ENCODE measurements at regions not wholly inside any gene's neighbourhood (a gene's known extent, or its start where the extent isn't known, plus 50 kb on each side); places are given as distances from the start of the nearest gene placed in this dataset.

DNA sequence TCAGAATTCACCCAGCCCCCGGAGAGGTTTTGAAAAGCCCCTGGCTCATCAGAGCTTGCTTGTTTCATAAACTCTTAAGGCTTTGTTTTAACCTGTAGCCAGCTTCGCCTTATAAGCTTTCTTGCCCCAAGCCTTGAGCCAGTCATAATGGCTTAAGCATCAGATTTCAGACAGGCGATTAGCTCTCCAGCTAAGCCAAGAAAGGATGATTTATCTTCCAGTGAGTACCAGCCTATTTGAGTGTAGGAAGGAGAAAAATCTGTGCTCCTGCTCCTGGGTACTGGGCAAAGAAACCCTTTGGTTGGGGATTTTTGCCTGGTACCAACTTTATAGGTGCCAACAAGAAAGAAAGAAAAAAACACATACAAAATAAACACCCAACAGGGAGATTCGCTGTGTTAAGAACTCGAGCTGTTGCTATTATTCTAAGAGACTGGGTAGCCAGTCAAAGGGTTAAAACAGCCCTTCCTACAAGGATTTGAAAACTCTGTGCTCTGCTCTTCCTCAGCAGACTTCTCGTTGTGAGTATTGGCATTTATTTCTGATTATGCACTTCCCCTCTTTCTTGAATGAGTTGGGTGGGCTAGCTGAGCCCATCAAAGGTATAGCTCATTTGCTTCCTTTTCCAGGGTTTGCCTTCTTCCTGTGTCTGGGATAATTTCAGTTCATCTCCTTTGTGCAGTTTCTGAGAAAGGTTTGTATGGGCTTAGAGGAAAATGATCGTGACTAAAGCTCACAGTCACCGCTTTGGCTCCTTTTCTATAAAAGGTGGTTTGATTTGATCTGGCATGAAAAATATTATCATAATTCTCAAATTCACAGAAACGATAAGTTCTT, 157.2 kb upstream of the DMRT1 start (continued):
- TF ChIP-seq, protein P1, sequence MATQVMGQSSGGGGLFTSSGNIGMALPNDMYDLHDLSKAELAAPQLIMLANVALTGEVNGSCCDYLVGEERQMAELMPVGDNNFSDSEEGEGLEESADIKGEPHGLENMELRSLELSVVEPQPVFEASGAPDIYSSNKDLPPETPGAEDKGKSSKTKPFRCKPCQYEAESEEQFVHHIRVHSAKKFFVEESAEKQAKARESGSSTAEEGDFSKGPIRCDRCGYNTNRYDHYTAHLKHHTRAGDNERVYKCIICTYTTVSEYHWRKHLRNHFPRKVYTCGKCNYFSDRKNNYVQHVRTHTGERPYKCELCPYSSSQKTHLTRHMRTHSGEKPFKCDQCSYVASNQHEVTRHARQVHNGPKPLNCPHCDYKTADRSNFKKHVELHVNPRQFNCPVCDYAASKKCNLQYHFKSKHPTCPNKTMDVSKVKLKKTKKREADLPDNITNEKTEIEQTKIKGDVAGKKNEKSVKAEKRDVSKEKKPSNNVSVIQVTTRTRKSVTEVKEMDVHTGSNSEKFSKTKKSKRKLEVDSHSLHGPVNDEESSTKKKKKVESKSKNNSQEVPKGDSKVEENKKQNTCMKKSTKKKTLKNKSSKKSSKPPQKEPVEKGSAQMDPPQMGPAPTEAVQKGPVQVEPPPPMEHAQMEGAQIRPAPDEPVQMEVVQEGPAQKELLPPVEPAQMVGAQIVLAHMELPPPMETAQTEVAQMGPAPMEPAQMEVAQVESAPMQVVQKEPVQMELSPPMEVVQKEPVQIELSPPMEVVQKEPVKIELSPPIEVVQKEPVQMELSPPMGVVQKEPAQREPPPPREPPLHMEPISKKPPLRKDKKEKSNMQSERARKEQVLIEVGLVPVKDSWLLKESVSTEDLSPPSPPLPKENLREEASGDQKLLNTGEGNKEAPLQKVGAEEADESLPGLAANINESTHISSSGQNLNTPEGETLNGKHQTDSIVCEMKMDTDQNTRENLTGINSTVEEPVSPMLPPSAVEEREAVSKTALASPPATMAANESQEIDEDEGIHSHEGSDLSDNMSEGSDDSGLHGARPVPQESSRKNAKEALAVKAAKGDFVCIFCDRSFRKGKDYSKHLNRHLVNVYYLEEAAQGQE (IDR thresholded peaks at IDR 0.05; ENCODE audit: borderline replicate concordance in 1 of 2, low read depth in 1 of 2, low read length in 2 of 2), result no peak
- TF ChIP-seq ZNF354B (CRISPR knock-in tag; IDR thresholded peaks at IDR 0.05), result no peak
- TF ChIP-seq ZNF652 (CRISPR knock-in tag; IDR thresholded peaks at IDR 0.05; ENCODE audit: borderline replicate concordance, low read depth), result peak; percentile 94
- peak; percentile 37 for TF ChIP-seq TAF1 (CRISPR knock-in tag; IDR thresholded peaks at IDR 0.05)
- TF ChIP-seq SP4 (CRISPR knock-in tag; IDR thresholded peaks at IDR 0.05), result no peak
- no peak for TF ChIP-seq IRF2 (CRISPR knock-in tag; IDR thresholded peaks at IDR 0.05)
- TF ChIP-seq THYN1 (CRISPR knock-in tag; IDR thresholded peaks at IDR 0.05; ENCODE audit: borderline replicate concordance, low read depth), result no peak
- TF ChIP-seq SP140L (CRISPR knock-in tag; IDR thresholded peaks at IDR 0.05; ENCODE audit: borderline replicate concordance), result no peak
- no peak for TF ChIP-seq ZNF468 (CRISPR knock-in tag; IDR thresholded peaks at IDR 0.05)
- no peak for TF ChIP-seq ZKSCAN1 (IDR thresholded peaks at IDR 0.05; ENCODE audit: low read length)
- no peak for TF ChIP-seq REL (CRISPR knock-in tag; conservative IDR thresholded peaks at IDR 0.05)
- TF ChIP-seq ZFP82 (CRISPR knock-in tag; IDR thresholded peaks at IDR 0.05; ENCODE audit: borderline replicate concordance), result no peak
- no peak for TF ChIP-seq ZNF136 (CRISPR knock-in tag; IDR thresholded peaks at IDR 0.05; ENCODE audit: low read depth)
- peak; percentile 24; the same call in 1 of the 2 replicates for TF ChIP-seq BRCA1 (CRISPR knock-in tag; IDR thresholded peaks at IDR 0.05)
- peak in 1 of 2 experiments; percentile 49; a peak in 1 of 4 replicates for TF ChIP-seq POLR2A (IDR thresholded peaks at IDR 0.05; ENCODE audit: insufficient read depth in 1 of 2, low read depth in 2 of 2, low read length in 2 of 2)
- TF ChIP-seq CENPT (CRISPR knock-in tag; IDR thresholded peaks at IDR 0.05; ENCODE audit: low read depth), result no peak
- TF ChIP-seq, protein P2, sequence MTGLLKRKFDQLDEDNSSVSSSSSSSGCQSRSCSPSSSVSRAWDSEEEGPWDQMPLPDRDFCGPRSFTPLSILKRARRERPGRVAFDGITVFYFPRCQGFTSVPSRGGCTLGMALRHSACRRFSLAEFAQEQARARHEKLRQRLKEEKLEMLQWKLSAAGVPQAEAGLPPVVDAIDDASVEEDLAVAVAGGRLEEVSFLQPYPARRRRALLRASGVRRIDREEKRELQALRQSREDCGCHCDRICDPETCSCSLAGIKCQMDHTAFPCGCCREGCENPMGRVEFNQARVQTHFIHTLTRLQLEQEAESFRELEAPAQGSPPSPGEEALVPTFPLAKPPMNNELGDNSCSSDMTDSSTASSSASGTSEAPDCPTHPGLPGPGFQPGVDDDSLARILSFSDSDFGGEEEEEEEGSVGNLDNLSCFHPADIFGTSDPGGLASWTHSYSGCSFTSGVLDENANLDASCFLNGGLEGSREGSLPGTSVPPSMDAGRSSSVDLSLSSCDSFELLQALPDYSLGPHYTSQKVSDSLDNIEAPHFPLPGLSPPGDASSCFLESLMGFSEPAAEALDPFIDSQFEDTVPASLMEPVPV (CRISPR knock-in tag; IDR thresholded peaks at IDR 0.05), result no peak
- TF ChIP-seq TMF1 (CRISPR knock-in tag; IDR thresholded peaks at IDR 0.05; ENCODE audit: low read depth), result 0 out of 2 replicates have a peak, but pooled peaks have one; percentile 20
- TF ChIP-seq ZNF562 (CRISPR knock-in tag; IDR thresholded peaks at IDR 0.05; ENCODE audit: borderline replicate concordance), result no peak
- no peak for TF ChIP-seq ZNF143 (CRISPR knock-in tag; IDR thresholded peaks at IDR 0.05)
- peak; percentile 80 for TF ChIP-seq POLR2G (IDR thresholded peaks at IDR 0.05; ENCODE audit: low read depth, low read length)
- TF ChIP-seq KLF6 (CRISPR knock-in tag; IDR thresholded peaks at IDR 0.05), result no peak
- TF ChIP-seq, protein P3, sequence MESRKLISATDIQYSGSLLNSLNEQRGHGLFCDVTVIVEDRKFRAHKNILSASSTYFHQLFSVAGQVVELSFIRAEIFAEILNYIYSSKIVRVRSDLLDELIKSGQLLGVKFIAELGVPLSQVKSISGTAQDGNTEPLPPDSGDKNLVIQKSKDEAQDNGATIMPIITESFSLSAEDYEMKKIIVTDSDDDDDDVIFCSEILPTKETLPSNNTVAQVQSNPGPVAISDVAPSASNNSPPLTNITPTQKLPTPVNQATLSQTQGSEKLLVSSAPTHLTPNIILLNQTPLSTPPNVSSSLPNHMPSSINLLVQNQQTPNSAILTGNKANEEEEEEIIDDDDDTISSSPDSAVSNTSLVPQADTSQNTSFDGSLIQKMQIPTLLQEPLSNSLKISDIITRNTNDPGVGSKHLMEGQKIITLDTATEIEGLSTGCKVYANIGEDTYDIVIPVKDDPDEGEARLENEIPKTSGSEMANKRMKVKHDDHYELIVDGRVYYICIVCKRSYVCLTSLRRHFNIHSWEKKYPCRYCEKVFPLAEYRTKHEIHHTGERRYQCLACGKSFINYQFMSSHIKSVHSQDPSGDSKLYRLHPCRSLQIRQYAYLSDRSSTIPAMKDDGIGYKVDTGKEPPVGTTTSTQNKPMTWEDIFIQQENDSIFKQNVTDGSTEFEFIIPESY (CRISPR knock-in tag; IDR thresholded peaks at IDR 0.05), result no peak
- no peak for TF ChIP-seq REXO4 (CRISPR knock-in tag; IDR thresholded peaks at IDR 0.05; ENCODE audit: borderline replicate concordance)

All from HepG2 (cell line).